22Rv1 (cell line): ENCODE measurements at regions not wholly inside any gene's neighbourhood (a gene's known extent, or its start where the extent isn't known, plus 50 kb on each side); places are given as distances from the start of the nearest gene placed in this dataset.

ENCODE experiments used
- CTCF ChIP-seq: fragments of 450-650 bp; IDR thresholded peaks from 2 replicates; pipeline ENCODE4 v1.5.1; 2017; ENCODE audit warnings: mild to moderate bottlenecking
- ZFX ChIP-seq: fragments of 450-650 bp; IDR thresholded peaks from 2 replicates; pipeline ENCODE4 v1.6.1; 2017; ENCODE audit warnings: antibody characterized with exemption, borderline replicate concordance

- no peak for TF ChIP-seq CTCF
- TF ChIP-seq ZFX, result no peak
Observed at GRCh38 chr5:155276231-155276630, 262.7 kb downstream of the KIF4B start.
